CD14-positive monocyte (primary cell): ENCODE measurements at regions not wholly inside any gene's neighbourhood (a gene's known extent, or its start where the extent isn't known, plus 50 kb on each side); places are given as distances from the start of the nearest gene placed in this dataset.
"Not testable (repeated sequence)": the region's sequence is repeated elsewhere in the genome, so short reads cannot be mapped to it uniquely, and the experiment has no call there.

Source experiments
- DNase-seq, 3 donors: peaks; one replicate each; pipeline ENCODE4 v3.0.0-alpha.2; 2011 to 2022
- H2AFZ ChIP-seq: 2 replicates; pipeline ENCODE4 v1.6.0; 2012; ENCODE audit warnings: mild to moderate bottlenecking, low read depth, low read length, inconsistent platforms; ENCODE audit not compliant: insufficient read depth, poor library complexity, severe bottlenecking
- H3K27ac ChIP-seq, 2 donors: 1 replicate in 1 of 2; 2 replicates in 1 of 2; pipeline ENCODE4 v1.5.1; 2012 to 2013; ENCODE audit warnings: low read length in 2 of 2, control low read depth in 1 of 2, inconsistent platforms in 1 of 2, low read depth in 1 of 2, mild to moderate bottlenecking in 1 of 2
- H3K27me3 ChIP-seq, 2 donors: one replicate each; pipeline versions ENCODE4 v1.6.0 to v1.6.1; 2011 to 2013; ENCODE audit warnings: low read length in 2 of 2; ENCODE audit not compliant: control insufficient read depth in 2 of 2, insufficient read depth in 2 of 2
- H3K36me3 ChIP-seq, 2 donors: replicated peaks in 1 of 2; 1 replicate in 1 of 2; 2 replicates in 1 of 2; pipeline versions ENCODE4 v1.5.1 to v1.6.1; 2012 to 2013; ENCODE audit warnings: low read length in 2 of 2, control low read depth in 1 of 2, inconsistent platforms in 1 of 2, mild to moderate bottlenecking in 1 of 2; ENCODE audit not compliant: insufficient read depth in 2 of 2, control insufficient read depth in 1 of 2
- H3K4me1 ChIP-seq, 2 donors: 1 replicate in 1 of 2; 2 replicates in 1 of 2; pipeline versions ENCODE4 v1.5.1 to v1.6.1; 2012 to 2013; ENCODE audit warnings: low read length in 2 of 2, control low read depth in 1 of 2, inconsistent platforms in 1 of 2, mild to moderate bottlenecking in 1 of 2, moderate library complexity in 1 of 2; ENCODE audit not compliant: insufficient read depth in 2 of 2, control insufficient read depth in 1 of 2
- H3K4me2 ChIP-seq: replicated peaks from 2 replicates; pipeline ENCODE3; 2012; ENCODE audit warnings: low read length, moderate library complexity, mild to moderate bottlenecking; ENCODE audit not compliant: poor library complexity, severe bottlenecking; ENCODE audit errors: extremely low read depth
- H3K4me3 ChIP-seq, 3 experiments: fragments of 200-600 bp in 1 of 3; sonication (generic) in 1 of 3; replicated peaks in 1 of 3; 1 replicate in 2 of 3; 2 replicates in 1 of 3; pipeline ENCODE4 v1.5.1; 2011 to 2013; ENCODE audit warnings: low read length in 3 of 3, mild to moderate bottlenecking in 3 of 3, control low read depth in 2 of 3, low read depth in 2 of 3, inconsistent platforms in 1 of 3, moderate library complexity in 1 of 3
- H3K79me2 ChIP-seq: 2 replicates; pipeline ENCODE4 v1.6.0; 2012; ENCODE audit warnings: mild to moderate bottlenecking, control low read depth, inconsistent platforms, low read length, moderate library complexity; ENCODE audit not compliant: insufficient read depth
- H3K9ac ChIP-seq: 2 replicates; pipeline ENCODE4 v1.6.0; 2017; ENCODE audit warnings: low read length, mild to moderate bottlenecking; ENCODE audit not compliant: insufficient read depth, poor library complexity, severe bottlenecking
- H3K9me3 ChIP-seq, 2 donors: replicated peaks in 1 of 2; 1 replicate in 1 of 2; 2 replicates in 1 of 2; pipeline versions ENCODE4 v1.5.1 to v1.6.1; 2012 to 2013; ENCODE audit warnings: low read length in 2 of 2, control low read depth in 1 of 2; ENCODE audit not compliant: control insufficient read depth in 1 of 2, insufficient read depth in 1 of 2
- H4K20me1 ChIP-seq: 2 replicates; pipeline ENCODE4 v1.6.0; 2012; ENCODE audit warnings: mild to moderate bottlenecking, low read length, control low read depth, moderate library complexity; ENCODE audit not compliant: insufficient read depth
- H3K27ac Mint-ChIP-seq, 7 donors: one replicate each; pipeline ENCODE4 v1.8.0; 2020; ENCODE audit warnings: mild to moderate bottlenecking in 7 of 7, mixed read lengths in 7 of 7, moderate library complexity in 6 of 7, inconsistent platforms in 2 of 7
- H3K27me3 Mint-ChIP-seq, 3 donors: one replicate each; pipeline ENCODE4 v1.8.0; 2021 to 2022; ENCODE audit warnings: low read depth in 3 of 3, mild to moderate bottlenecking in 3 of 3, mixed read lengths in 3 of 3, moderate library complexity in 3 of 3, inconsistent platforms in 1 of 3
- H3K36me3 Mint-ChIP-seq, 2 donors: one replicate each; pipeline ENCODE4 v1.8.0; 2020; ENCODE audit warnings: mixed read lengths in 2 of 2, inconsistent platforms in 1 of 2, mild to moderate bottlenecking in 1 of 2
- H3K4me1 Mint-ChIP-seq: one replicate; pipeline ENCODE4 v1.8.0; 2020; ENCODE audit warnings: mild to moderate bottlenecking, mixed read lengths
- H3K4me3 Mint-ChIP-seq, 2 donors: one replicate each; pipeline ENCODE4 v1.8.0; 2020; ENCODE audit warnings: mild to moderate bottlenecking in 2 of 2, mixed read lengths in 2 of 2, moderate library complexity in 1 of 2
- H3K9me3 Mint-ChIP-seq, 7 donors: one replicate each; pipeline ENCODE4 v1.8.0; 2020 to 2022; ENCODE audit warnings: mixed read lengths in 7 of 7, mild to moderate bottlenecking in 6 of 7, moderate library complexity in 6 of 7, inconsistent platforms in 2 of 7
- CTCF ChIP-seq: fragments of 200-600 bp; IDR thresholded peaks from one replicate; pipeline ENCODE4 v1.8.0; 2022; ENCODE audit warnings: antibody characterized with exemption, mild to moderate bottlenecking
- WGBS: methylation state at CpG from one replicate; pipeline ENCODE4 v1.1.5; 2013; ENCODE audit warnings: missing lambda C conversion rate; ENCODE audit not compliant: insufficient coverage; 5-methylcytosine and 5-hydroxymethylcytosine counted together
- intact Hi-C, 2 donors: fragments of 100-400 bp; cut with micrococcal nuclease; formaldehyde crosslinking; loops; one replicate each; pipeline versions ENCODE4 v1.15.0 to v1.15.1; 2023

GRCh38 chr3:59234884-59235633 is 185.2 kb upstream of the CFAP20DC start:
- H3K79me2 ChIP-seq, result no peaks in the 10 kb centered on the region
- H3K27ac ChIP-seq, result peak overlapping the region in 1 of 2 donors; percentile 67
- H3K27ac Mint-ChIP-seq, result peak overlapping the region in 4 of 7 donors; percentile 8 to 42 (median 16)
- no peaks in the 10 kb centered on the region for H3K27me3 ChIP-seq
- H3K27me3 Mint-ChIP-seq, result peaks cover 0 to 1% (median 0%) of the 10 kb centered on the region in 3 donors
- peak overlapping the region; percentile 43 for H3K4me2 ChIP-seq
- H3K4me1 Mint-ChIP-seq, result peaks cover 37% of the 10 kb centered on the region
- no peak overlapping the region for H3K4me3 ChIP-seq
- H2AFZ ChIP-seq, result no peak overlapping the region
- H3K9me3 ChIP-seq, result peaks cover 11 to 12% of the 10 kb centered on the region in 2 donors
- intact Hi-C loops, result no loop called here
- peaks cover 30% of the 10 kb centered on the region in 2 donors for H3K4me1 ChIP-seq
- H3K9me3 Mint-ChIP-seq, result peaks cover 12 to 19% (median 16%) of the 10 kb centered on the region in 7 donors
- peaks cover 0 to 3% of the 10 kb centered on the region in 2 donors for H3K36me3 Mint-ChIP-seq
- peak in 2 of 3 donors; percentile 21 to 37 for DNase-seq
- no peak for TF ChIP-seq CTCF
- no peak overlapping the region for H3K9ac ChIP-seq
- 33% methylated on average over 1 of the region's 2 CpGs for WGBS
- H3K4me3 Mint-ChIP-seq, result no peak overlapping the region
- H4K20me1 ChIP-seq, result no peaks in the 10 kb centered on the region
- H3K36me3 ChIP-seq, result no peaks in the 10 kb centered on the region

GRCh38 chr3:59230379-59230778 is 180.6 kb upstream of the CFAP20DC start:
- H3K27ac Mint-ChIP-seq, intact Hi-C loops, H3K27me3 ChIP-seq, H3K79me2 ChIP-seq, H4K20me1 ChIP-seq, H3K27ac ChIP-seq, H3K4me2 ChIP-seq, H3K36me3 ChIP-seq, DNase-seq, H3K36me3 Mint-ChIP-seq, H2AFZ ChIP-seq, H3K9ac ChIP-seq, H3K4me3 ChIP-seq, H3K27me3 Mint-ChIP-seq, H3K4me3 Mint-ChIP-seq: not testable (repeated sequence)
- 95% methylated on average over 2 of the region's 2 CpGs for WGBS
- peaks cover 14% of the 10 kb centered on the region in 2 donors for H3K4me1 ChIP-seq
- Mint-ChIP-seq H3K4me1 (peaks cover 16% of the 10 kb centered on the region), H3K9me3 (peaks cover 24 to 30% (median 28%) of the 10 kb centered on the region in 7 donors)
- H3K9me3 ChIP-seq, result peaks cover 20 to 21% of the 10 kb centered on the region in 2 donors
